Loucy (cell line): ENCODE measurements at regions not wholly inside any gene's neighbourhood (a gene's known extent, or its start where the extent isn't known, plus 50 kb on each side); places are given as distances from the start of the nearest gene placed in this dataset.

Experiments
- EZH2phosphoT487 ChIP-seq: fragments of 200-600 bp; IDR thresholded peaks from 2 replicates; pipeline ENCODE4 v1.6.1; 2018; ENCODE audit warnings: antibody characterized with exemption, mild to moderate bottlenecking, moderate library complexity, borderline replicate concordance
- TF ChIP-seq, protein P1 (sequence below): fragments of 200-600 bp; sonication (generic); conservative IDR thresholded peaks from 2 replicates; pipeline ENCODE4 v1.5.1; 2014; ENCODE audit warnings: mild to moderate bottlenecking, antibody characterized with exemption, low read length

DNA sequence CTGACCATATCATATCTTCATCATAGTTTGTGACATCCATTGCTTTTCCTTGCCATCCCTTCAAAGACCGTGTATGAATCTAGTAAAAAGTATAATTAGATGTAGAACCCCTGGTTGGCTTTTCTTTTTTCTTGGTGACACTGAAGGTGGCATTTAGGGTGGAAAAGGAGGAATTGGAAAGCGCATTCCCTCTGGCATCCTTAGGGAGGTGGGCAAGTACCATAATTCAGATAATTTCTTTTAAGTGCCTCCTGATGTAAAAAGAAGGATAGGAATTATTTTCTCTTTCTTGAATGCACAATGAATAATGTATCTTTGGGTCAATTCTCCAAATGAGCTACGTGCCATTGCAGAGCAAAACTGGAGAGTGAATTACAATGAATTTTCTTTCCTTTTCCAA, 73.2 kb upstream of the SMARCA2 start:
- TF ChIP-seq, protein P1, sequence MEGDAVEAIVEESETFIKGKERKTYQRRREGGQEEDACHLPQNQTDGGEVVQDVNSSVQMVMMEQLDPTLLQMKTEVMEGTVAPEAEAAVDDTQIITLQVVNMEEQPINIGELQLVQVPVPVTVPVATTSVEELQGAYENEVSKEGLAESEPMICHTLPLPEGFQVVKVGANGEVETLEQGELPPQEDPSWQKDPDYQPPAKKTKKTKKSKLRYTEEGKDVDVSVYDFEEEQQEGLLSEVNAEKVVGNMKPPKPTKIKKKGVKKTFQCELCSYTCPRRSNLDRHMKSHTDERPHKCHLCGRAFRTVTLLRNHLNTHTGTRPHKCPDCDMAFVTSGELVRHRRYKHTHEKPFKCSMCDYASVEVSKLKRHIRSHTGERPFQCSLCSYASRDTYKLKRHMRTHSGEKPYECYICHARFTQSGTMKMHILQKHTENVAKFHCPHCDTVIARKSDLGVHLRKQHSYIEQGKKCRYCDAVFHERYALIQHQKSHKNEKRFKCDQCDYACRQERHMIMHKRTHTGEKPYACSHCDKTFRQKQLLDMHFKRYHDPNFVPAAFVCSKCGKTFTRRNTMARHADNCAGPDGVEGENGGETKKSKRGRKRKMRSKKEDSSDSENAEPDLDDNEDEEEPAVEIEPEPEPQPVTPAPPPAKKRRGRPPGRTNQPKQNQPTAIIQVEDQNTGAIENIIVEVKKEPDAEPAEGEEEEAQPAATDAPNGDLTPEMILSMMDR: peak; percentile 56
- no peak for TF ChIP-seq EZH2phosphoT487
